GM13976 (cell line): ENCODE measurements at regions not wholly inside any gene's neighbourhood (a gene's known extent, or its start where the extent isn't known, plus 50 kb on each side); places are given as distances from the start of the nearest gene placed in this dataset.

Experiments
- DNase-seq: peaks from one replicate; pipeline ENCODE4 v3.0.0; 2012; ENCODE audit warnings: low spot score
- in situ Hi-C: fragments of 300-500 bp; cut with MboI; formaldehyde crosslinking; loops from one replicate; pipeline ENCODE4 v1.12.0; 2022; ENCODE audit warnings: low sequenced_read_pairs, mixed read lengths, inconsistent platforms; ENCODE audit not compliant: unreplicated experiment
- TF ChIP-seq, protein P1 (sequence below): IDR thresholded peaks from 2 replicates; pipeline ENCODE4 v1.5.1; 2012; ENCODE audit warnings: borderline replicate concordance, mild to moderate bottlenecking; ENCODE audit not compliant: insufficient read depth; ENCODE audit errors: extremely low read depth, missing control alignments, control extremely low read depth

GRCh38 chr2:2662847-2663356 lies 331.8 kb upstream of the MYT1L start:
- DNase-seq = no peak
- TF ChIP-seq, protein P1, sequence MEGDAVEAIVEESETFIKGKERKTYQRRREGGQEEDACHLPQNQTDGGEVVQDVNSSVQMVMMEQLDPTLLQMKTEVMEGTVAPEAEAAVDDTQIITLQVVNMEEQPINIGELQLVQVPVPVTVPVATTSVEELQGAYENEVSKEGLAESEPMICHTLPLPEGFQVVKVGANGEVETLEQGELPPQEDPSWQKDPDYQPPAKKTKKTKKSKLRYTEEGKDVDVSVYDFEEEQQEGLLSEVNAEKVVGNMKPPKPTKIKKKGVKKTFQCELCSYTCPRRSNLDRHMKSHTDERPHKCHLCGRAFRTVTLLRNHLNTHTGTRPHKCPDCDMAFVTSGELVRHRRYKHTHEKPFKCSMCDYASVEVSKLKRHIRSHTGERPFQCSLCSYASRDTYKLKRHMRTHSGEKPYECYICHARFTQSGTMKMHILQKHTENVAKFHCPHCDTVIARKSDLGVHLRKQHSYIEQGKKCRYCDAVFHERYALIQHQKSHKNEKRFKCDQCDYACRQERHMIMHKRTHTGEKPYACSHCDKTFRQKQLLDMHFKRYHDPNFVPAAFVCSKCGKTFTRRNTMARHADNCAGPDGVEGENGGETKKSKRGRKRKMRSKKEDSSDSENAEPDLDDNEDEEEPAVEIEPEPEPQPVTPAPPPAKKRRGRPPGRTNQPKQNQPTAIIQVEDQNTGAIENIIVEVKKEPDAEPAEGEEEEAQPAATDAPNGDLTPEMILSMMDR = no peak
- in situ Hi-C loops = no loop called here

DNA sequence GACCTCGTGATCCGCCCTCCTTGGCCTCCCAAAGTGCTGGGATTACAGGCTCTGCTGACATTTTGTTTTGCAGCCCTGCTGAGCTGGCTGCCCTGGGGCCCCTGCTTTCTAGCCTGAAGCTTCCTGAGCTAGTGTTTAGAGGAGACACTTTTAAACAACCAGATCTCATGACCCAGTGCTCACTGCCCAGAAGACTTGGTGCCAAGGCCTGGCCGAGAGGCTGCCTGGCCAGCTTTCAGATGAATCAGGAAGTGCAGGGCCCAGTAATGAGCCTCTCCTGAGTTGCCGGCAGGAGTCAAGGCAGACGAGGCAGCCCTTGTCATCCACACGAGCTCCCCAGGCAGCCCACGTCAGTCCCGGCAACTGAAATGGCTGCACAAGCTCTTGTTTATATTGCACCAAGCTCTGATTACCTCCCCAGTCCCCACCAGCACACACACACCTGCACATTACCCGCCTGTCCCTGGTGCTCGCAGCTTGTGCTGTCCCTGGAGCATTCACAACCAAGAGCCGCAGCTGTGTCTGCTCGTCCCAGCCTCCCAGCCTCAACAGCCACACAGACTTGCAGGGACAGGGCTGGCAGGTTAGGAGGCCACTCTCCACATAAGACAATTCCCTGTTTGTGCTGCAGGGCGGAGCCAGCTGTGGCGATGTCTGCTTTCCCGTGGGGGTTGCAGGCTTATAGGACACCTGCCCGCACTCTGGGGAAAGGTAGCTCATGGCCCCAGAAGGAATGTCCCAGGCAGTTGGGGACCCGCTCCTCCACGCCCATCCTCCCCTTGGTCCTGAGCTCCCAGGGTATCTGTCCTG lies 331.2 kb upstream of the MYT1L start:
- DNase-seq = no peak
- in situ Hi-C loops = no loop called here
- TF ChIP-seq, protein P1 = no peak

DNA sequence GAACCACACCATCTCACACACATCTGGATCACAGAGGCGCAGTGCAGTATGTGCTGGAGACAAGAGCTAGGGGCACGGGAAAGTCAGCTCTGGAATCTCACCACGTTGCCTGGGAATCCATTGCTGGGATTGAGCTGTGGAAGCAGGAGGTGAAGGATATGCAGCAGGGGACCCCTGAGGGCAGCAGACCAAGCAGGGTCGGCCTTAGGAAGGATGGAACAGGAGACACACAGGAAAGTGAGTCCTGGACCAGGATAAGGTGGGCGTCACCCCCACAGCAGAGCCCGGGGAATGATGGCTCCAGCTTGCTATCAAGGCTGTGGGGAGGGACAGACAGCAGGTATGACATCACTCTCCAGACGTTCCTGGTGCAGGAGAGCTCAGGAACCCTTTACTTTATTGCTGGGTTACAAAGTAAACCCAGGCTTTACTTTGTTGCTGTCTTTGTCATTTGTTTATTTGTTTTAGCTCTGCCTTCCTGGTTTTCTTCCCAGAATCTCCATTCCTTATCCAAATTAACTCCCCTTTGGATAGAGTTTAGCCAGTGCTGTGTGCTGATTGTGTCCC lies 329.8 kb upstream of the MYT1L start:
- no peak for DNase-seq
- TF ChIP-seq, protein P1 = no peak
- in situ Hi-C loops = no loop called here

- TF ChIP-seq, protein P1 = no peak
- DNase-seq = no peak
- in situ Hi-C loops = no loop called here
Observed at GRCh38 chr2:2657121-2657962, 326.3 kb upstream of the MYT1L start.

- in situ Hi-C loops = no loop called here
- TF ChIP-seq, protein P1 = no peak
- no peak for DNase-seq
Observed at GRCh38 chr2:2656115-2657011, 325.3 kb upstream of the MYT1L start.
